DND-41 (cell line): ENCODE measurements at regions not wholly inside any gene's neighbourhood (a gene's known extent, or its start where the extent isn't known, plus 50 kb on each side); places are given as distances from the start of the nearest gene placed in this dataset.

Source experiments
- CTCF ChIP-seq: IDR thresholded peaks from 2 replicates; pipeline ENCODE4 v1.5.1; 2012; ENCODE audit warnings: borderline replicate concordance, low read length, moderate library complexity, mild to moderate bottlenecking; ENCODE audit not compliant: poor library complexity, severe bottlenecking; ENCODE audit errors: extremely low read depth
- EZH2 ChIP-seq: IDR thresholded peaks from 3 replicates; pipeline ENCODE4 v1.6.1; 2012; ENCODE audit warnings: borderline replicate concordance, low read depth, mild to moderate bottlenecking, moderate library complexity, low read length, inconsistent platforms; ENCODE audit not compliant: severe bottlenecking

GRCh38 chr7:144892761-144893160 is 56.9 kb upstream of the TPK1 start:
- TF ChIP-seq CTCF = no peak
- TF ChIP-seq EZH2 = no peak
